ENCODE measurements at regions not wholly inside any gene's neighbourhood (a gene's known extent, or its start where the extent isn't known, plus 50 kb on each side); places are given as distances from the start of the nearest gene placed in this dataset.
"Not testable (repeated sequence)": the region's sequence is repeated elsewhere in the genome, so short reads cannot be mapped to it uniquely, and the experiment has no call there.

DNA sequence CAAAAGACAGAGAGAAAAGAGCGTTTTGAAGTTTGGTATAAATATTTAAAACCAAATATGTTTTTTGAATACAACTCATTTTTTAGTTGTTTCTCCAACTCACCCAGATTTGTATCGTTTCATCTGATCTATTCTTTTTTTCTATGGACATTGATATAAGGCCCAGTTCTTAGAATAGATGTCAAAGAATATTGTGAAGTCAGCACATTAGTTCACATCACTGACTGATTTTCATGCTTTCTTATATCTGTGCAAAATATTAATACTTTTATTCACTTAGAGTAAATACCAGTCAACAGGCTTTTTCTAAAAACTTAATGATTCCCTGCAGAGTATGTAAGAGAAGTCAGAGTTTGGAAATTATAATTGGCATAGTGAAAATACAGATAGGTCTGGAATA is 254.4 kb upstream of the PTPRD start:
- H3K4me3 ChIP-seq (ENCODE audit: low read depth, low read length) = no peak overlapping the region
- H3K27ac ChIP-seq (ENCODE audit: low read depth) = no peak overlapping the region
- 89% methylated on average over 2 of the region's 2 CpGs for WGBS
- H3K4me1 ChIP-seq (ENCODE audit: insufficient read depth) = no peaks in the 10 kb centered on the region
- H3K36me3 ChIP-seq (ENCODE audit: insufficient read depth) = no peaks in the 10 kb centered on the region
- no peak for DNase-seq (ENCODE audit: extremely low spot score)

DNA sequence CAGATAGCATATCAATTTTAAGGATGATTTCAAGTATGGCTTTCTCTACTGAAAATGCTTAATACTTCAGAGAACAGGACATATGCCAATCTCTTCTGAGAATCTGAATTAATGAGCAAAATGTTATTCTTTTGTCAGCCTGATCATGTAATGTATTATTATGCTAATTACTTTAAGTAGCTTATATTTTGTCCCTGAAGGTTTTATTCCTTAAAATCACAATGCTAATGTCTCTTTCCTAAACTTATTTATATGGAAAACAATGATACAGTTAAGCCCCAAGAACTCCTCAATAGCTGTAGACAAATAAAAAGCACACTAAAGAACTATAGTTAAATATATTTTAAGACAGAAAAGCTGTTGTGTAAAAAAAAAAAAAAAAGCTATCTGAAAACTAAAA is 256.9 kb upstream of the PTPRD start:
- Histone ChIP-seq H3K27ac (ENCODE audit: low read depth) (no peak overlapping the region), H3K4me1 (ENCODE audit: insufficient read depth) (no peaks in the 10 kb centered on the region), H3K36me3 (ENCODE audit: insufficient read depth) (no peaks in the 10 kb centered on the region), H3K4me3 (ENCODE audit: low read depth, low read length) (no peak overlapping the region)
- DNase-seq (ENCODE audit: extremely low spot score) = no peak

DNA sequence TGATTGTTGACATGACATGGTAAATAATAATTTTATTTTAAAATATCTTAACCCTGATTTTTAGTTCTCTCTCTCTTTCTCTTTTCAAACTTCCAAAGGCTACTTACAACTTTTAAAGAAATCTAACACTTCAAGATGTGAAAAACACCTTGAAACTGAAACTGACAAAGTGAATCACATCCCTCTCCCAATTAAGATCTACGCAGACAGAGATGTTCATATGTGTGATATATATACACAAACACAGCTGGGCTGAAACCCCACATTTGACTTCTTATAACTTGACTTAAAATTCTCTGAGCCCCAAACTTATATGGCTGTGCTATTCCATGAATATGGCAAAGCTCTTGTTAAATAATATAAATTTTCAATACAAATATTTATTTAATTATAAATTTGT is 261.2 kb upstream of the PTPRD start:
- DNase-seq (ENCODE audit: extremely low spot score) = no peak
- H3K4me1 ChIP-seq (ENCODE audit: insufficient read depth) = no peaks in the 10 kb centered on the region
- H3K36me3 ChIP-seq (ENCODE audit: insufficient read depth) = no peaks in the 10 kb centered on the region
- no peak overlapping the region for H3K4me3 ChIP-seq (ENCODE audit: low read depth, low read length)
- H3K27ac ChIP-seq (ENCODE audit: low read depth) = no peak overlapping the region
- 92% methylated on average over 1 of the region's 1 CpG for WGBS

DNA sequence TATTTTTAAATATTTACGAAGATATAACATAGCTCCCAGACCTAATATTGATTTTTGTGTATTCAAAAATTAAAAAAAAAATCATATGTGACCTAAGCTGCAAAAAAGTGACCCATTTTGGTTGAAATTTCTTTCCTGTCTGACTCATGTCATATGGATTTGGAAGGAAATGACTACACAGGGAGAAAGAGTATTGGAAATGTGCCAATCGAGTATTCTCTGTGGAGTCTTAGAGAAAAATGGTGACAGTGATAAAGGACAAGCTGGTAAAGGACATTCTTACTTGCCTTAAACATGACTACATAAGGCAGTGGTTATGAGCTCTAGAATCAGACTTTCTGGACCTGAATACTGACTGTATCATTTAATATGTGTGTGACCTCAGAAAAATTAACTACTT is 262.9 kb upstream of the PTPRD start:
- WGBS = 78% methylated on average over 2 of the region's 2 CpGs
- no peaks in the 10 kb centered on the region for H3K36me3 ChIP-seq (ENCODE audit: insufficient read depth)
- no peak overlapping the region for H3K27ac ChIP-seq (ENCODE audit: low read depth)
- H3K4me3 ChIP-seq (ENCODE audit: low read depth, low read length) = no peak overlapping the region
- no peak for DNase-seq (ENCODE audit: extremely low spot score)
- H3K4me1 ChIP-seq (ENCODE audit: insufficient read depth) = no peaks in the 10 kb centered on the region

DNA sequence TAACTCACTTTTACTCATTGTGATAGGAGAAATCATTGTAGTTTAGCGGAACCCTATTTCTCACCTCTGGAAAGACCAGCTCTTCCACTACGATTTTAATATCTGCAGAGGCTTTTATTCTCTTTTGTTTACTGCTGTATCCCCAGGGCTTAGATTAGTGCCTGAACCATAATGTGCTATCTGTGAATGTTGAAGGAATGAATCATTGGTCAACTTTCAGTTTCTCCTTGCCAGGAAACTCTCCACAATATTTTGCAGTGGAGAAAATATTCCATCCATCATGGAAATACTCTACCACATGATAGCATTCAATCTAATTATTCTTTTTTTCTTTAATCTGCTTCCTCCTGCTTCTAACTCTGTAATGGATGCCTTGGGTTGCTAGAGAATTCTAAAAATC is 263.5 kb upstream of the PTPRD start:
- WGBS = 61% methylated on average over 2 of the region's 2 CpGs
- no peak for DNase-seq (ENCODE audit: extremely low spot score)
- H3K4me1 ChIP-seq (ENCODE audit: insufficient read depth) = no peaks in the 10 kb centered on the region
- no peak overlapping the region for H3K4me3 ChIP-seq (ENCODE audit: low read depth, low read length)
- H3K27ac ChIP-seq (ENCODE audit: low read depth) = no peak overlapping the region
- H3K36me3 ChIP-seq (ENCODE audit: insufficient read depth) = no peaks in the 10 kb centered on the region

DNA sequence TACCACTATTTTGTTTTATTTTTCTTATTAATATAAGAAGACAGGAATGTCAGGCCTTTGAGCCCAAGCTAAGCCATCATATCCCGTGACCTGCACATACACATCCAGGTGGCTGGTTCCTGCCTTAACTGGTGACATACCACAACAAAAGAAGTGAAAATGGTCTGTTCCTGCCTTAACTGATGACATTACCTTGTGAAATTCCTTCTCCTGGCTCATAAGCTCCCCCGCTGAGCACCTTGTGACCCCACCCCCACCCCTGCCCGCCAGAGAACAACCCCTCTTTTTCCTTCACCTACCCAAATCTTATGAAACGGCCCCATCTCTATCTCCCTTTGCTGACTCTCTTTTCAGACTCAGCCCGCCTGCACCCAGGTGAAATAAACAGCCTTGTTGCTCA is 277.5 kb upstream of the PTPRD start:
- DNase-seq (ENCODE audit: extremely low spot score); H3K27ac ChIP-seq (ENCODE audit: low read depth); H3K36me3 ChIP-seq (ENCODE audit: insufficient read depth); H3K4me3 ChIP-seq (ENCODE audit: low read depth, low read length); H3K4me1 ChIP-seq (ENCODE audit: insufficient read depth): not testable (repeated sequence)
- WGBS = 86% methylated on average over 5 of the region's 5 CpGs

DNA sequence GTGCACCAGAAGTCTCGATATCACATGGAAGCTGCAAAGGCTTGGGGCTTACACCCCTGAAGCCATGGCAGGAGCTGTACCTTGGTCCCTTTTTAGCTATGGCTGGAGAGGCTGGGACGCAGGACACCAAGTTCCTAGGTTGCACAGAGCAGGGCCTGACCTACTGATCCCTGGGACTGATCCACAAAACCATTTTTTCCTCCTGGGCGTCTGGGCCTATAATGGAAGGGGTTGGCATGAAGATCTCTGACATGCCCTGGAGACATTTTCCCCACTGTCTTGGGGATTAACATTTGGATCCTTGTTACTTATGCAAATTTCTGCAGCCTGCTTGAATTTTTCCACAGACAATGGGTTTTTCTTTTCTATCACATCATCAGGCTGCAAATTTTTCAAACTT is 286.7 kb upstream of the PTPRD start:
- no peak overlapping the region for H3K27ac ChIP-seq (ENCODE audit: low read depth)
- no peaks in the 10 kb centered on the region for H3K4me1 ChIP-seq (ENCODE audit: insufficient read depth)
- no peak for DNase-seq (ENCODE audit: extremely low spot score)
- H3K4me3 ChIP-seq (ENCODE audit: low read depth, low read length) = no peak overlapping the region
- WGBS = 74% methylated on average over 3 of the region's 3 CpGs
- H3K36me3 ChIP-seq (ENCODE audit: insufficient read depth) = no peaks in the 10 kb centered on the region

DNA sequence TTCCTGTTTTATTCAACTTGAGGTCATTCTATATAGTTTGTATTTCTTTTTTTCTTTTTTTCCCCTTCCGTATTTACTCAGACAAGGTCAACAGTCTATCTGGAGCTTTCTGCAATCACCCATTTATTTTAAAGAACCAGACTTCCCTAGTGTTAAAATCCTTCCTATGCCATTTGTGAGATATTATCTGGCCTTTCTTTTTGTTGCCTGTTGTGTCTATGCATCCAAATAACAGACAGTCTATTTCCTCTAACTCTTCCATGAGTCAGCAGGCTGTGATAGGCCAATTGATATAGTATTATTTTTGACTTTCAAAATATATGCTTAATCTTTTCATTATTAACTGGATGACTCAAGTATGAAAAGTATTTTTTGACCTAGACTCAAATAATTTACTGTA is 291.2 kb upstream of the PTPRD start:
- DNase-seq (ENCODE audit: extremely low spot score) = no peak
- H3K4me3 ChIP-seq (ENCODE audit: low read depth, low read length) = no peak overlapping the region
- H3K36me3 ChIP-seq (ENCODE audit: insufficient read depth) = no peaks in the 10 kb centered on the region
- no peaks in the 10 kb centered on the region for H3K4me1 ChIP-seq (ENCODE audit: insufficient read depth)
- 39% methylated on average over 1 of the region's 1 CpG for WGBS
- no peak overlapping the region for H3K27ac ChIP-seq (ENCODE audit: low read depth)

DNA sequence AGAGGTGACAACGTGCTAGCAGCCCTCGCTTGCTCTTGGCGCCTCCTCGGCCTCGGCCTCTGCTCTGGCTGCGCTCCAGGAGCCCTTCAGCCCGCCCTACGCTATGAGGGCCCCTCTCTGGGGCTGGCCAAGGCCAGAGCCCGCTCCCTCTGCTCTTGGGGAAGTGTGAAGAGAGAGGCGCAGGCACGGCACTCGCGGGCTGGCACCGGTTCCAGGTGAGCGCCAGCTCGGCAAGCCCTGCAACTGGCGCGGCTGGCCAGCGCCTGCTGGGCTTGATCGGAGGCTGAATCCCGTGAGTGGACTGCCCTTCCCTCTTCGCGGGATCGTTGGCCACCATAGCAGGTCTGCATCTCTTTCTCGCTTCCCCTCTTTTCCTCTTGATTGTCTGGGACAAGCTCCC is 298.0 kb upstream of the PTPRD start:
- H3K4me3 ChIP-seq (ENCODE audit: low read depth, low read length) = no peak overlapping the region
- no peak for DNase-seq (ENCODE audit: extremely low spot score)
- H3K36me3 ChIP-seq (ENCODE audit: insufficient read depth) = no peaks in the 10 kb centered on the region
- H3K4me1 ChIP-seq (ENCODE audit: insufficient read depth) = no peaks in the 10 kb centered on the region
- no peak overlapping the region for H3K27ac ChIP-seq (ENCODE audit: low read depth)
- WGBS = 93% methylated on average over 25 of the region's 25 CpGs

DNA sequence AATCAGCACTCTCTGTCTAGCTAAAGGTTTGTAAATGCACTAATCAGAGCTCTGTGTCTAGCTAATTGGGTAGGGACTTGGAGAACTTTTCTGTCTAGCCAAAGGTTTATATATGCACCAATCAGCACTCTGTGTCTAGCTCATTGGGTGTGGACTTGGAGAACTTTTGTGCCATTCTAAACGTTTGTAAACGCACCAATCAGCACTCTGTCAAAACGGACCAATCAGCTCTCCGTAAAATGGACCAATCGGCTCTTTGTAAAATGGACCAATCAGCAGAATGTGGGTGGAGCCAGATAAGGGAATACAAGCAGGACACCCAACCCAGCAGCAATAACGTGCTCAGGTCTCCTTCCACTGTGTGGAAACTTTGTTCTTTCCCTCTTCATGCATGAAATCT is 298.6 kb upstream of the PTPRD start:
- no peak for DNase-seq (ENCODE audit: extremely low spot score)
- Histone ChIP-seq H3K36me3 (ENCODE audit: insufficient read depth) (no peaks in the 10 kb centered on the region), H3K27ac (ENCODE audit: low read depth) (no peak overlapping the region), H3K4me3 (ENCODE audit: low read depth, low read length) (no peak overlapping the region), H3K4me1 (ENCODE audit: insufficient read depth) (no peaks in the 10 kb centered on the region)
- 92% methylated on average over 6 of the region's 6 CpGs for whole genome bisulfite sequencing

DNA sequence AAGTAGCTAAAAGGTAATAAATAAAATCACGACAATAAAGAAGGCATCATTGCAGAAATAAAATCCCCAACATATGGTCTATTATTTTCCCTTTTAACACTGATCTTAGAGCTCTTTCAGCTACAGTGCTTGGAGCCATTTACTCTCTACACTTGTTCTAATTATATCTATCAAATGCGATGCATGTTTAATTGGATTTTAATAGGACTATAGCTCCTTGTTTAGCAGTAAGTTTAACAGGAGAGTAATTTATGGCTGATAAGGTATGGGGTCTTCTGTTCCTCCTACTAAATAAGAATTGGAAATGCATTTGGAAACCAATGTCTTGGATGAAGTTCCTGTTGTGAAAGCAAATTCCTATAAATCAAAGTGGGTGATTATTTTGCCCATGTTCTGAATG is 304.2 kb upstream of the PTPRD start:
- no peak overlapping the region for H3K27ac ChIP-seq (ENCODE audit: low read depth)
- no peak overlapping the region for H3K4me3 ChIP-seq (ENCODE audit: low read depth, low read length)
- H3K36me3 ChIP-seq (ENCODE audit: insufficient read depth) = no peaks in the 10 kb centered on the region
- WGBS = 85% methylated on average over 2 of the region's 2 CpGs
- no peak for DNase-seq (ENCODE audit: extremely low spot score)
- H3K4me1 ChIP-seq (ENCODE audit: insufficient read depth) = no peaks in the 10 kb centered on the region

DNA sequence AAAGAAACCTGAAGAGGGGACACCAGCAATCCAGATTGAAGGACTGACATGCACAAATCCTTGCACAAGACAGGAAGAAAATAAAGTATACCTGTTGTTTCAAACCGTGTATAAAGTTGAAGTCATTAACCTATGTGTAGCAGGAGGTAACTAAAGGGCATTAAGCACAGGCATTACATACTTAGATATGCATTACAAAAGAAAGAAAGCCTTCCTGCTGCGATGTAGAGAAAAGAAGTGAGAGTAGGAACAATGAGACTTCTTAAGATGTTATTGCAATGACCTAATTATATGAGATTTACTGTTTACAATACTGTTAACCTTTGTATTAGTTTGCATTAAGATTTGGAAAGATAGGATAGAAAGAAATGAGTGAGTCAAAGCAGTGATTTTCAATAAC is 308.9 kb upstream of the PTPRD start:
- Histone ChIP-seq H3K4me3 (ENCODE audit: low read depth, low read length) (no peak overlapping the region), H3K4me1 (ENCODE audit: insufficient read depth) (no peaks in the 10 kb centered on the region), H3K36me3 (ENCODE audit: insufficient read depth) (no peaks in the 10 kb centered on the region), H3K27ac (ENCODE audit: low read depth) (no peak overlapping the region)
- no peak for DNase-seq (ENCODE audit: extremely low spot score)
- WGBS = 12% methylated on average over 2 of the region's 2 CpGs

DNA sequence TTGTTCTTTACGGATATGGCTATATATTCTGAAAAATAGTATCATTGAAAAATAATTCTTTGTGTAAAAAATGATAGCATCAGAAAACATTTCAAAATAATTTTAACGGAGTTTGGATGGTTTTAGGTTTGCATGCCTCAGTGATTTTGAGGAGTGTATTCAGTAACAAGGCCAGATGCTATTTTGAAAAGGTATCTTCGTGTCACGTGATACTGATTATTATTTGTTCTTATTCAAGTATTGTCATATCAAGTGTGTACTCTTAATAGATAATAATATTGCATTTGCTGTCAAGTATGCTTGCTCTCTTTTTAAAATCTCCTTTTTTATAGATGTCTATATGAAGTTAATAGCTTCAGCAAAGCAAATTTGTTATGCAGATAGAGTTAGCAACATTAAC is 313.1 kb upstream of the PTPRD start:
- no peak overlapping the region for H3K27ac ChIP-seq (ENCODE audit: low read depth)
- no peak overlapping the region for H3K4me3 ChIP-seq (ENCODE audit: low read depth, low read length)
- H3K4me1 ChIP-seq (ENCODE audit: insufficient read depth) = no peaks in the 10 kb centered on the region
- DNase-seq (ENCODE audit: extremely low spot score) = no peak
- H3K36me3 ChIP-seq (ENCODE audit: insufficient read depth) = no peaks in the 10 kb centered on the region
- WGBS = 79% methylated on average over 4 of the region's 4 CpGs

DNA sequence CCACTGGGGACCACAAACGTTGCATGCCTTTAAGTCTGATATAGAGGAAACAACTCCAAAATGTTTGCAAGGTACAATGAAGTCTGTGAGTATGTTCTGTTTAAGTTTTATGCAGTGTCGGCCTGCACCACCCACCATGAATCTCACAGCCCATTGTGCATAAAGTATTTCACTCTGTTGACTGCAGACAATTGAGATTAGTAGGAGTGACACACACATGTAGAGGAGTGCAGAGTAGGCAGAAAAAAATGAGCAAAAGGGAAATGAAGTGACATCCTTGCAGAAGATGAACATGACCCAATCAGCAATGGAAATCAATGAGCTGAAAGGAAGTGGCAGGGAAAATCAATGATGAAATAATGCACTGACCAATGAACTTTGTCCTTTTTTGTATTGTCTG is 315.6 kb upstream of the PTPRD start:
- no peak for DNase-seq (ENCODE audit: extremely low spot score)
- H3K27ac ChIP-seq (ENCODE audit: low read depth) = no peak overlapping the region
- no peak overlapping the region for H3K4me3 ChIP-seq (ENCODE audit: low read depth, low read length)
- H3K4me1 ChIP-seq (ENCODE audit: insufficient read depth) = no peaks in the 10 kb centered on the region
- H3K36me3 ChIP-seq (ENCODE audit: insufficient read depth) = no peaks in the 10 kb centered on the region
- 70% methylated on average over 2 of the region's 2 CpGs for WGBS

DNA sequence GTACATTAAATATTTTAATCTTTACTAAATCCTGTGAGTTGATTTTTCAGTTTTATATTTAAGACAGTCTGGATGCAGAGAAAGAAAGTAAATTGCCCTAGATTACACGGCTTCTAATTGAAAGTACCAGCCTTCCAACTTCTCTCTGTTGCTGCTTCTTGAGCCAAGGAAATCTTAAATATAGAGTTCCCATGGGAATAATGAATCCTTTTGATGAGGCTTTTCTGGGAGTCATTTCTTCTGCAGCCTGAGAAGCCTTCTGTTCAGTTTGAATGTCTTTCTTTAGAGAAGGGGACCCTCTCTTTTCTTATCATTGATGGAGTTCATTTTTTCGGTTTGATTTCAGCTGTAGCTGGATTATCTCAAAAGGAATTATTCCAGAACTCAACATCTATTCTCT is 317.3 kb upstream of the PTPRD start:
- DNase-seq (ENCODE audit: extremely low spot score) = no peak
- H3K4me3 ChIP-seq (ENCODE audit: low read depth, low read length) = no peak overlapping the region
- no peak overlapping the region for H3K27ac ChIP-seq (ENCODE audit: low read depth)
- WGBS = 55% methylated on average over 2 of the region's 2 CpGs
- no peaks in the 10 kb centered on the region for H3K36me3 ChIP-seq (ENCODE audit: insufficient read depth)
- no peaks in the 10 kb centered on the region for H3K4me1 ChIP-seq (ENCODE audit: insufficient read depth)
